Ishikawa (cell line): ENCODE measurements at regions not wholly inside any gene's neighbourhood (a gene's known extent, or its start where the extent isn't known, plus 50 kb on each side); places are given as distances from the start of the nearest gene placed in this dataset.

Experiments
- CEBPB ChIP-seq: IDR thresholded peaks from 2 replicates; pipeline ENCODE4 v1.6.1; 2012
- CREB1 ChIP-seq: IDR thresholded peaks from 2 replicates; pipeline ENCODE4 v1.6.1; 2012; ENCODE audit warnings: low read depth
- EGR1 ChIP-seq: IDR thresholded peaks from 2 replicates; pipeline ENCODE4 v1.6.1; 2012
- EP300 ChIP-seq: IDR thresholded peaks from 2 replicates; pipeline ENCODE4 v1.6.1; 2012; ENCODE audit warnings: borderline replicate concordance
- FOXM1 ChIP-seq: IDR thresholded peaks from 2 replicates; pipeline ENCODE4 v1.6.1; 2012; ENCODE audit warnings: low read depth, borderline replicate concordance
- MAX ChIP-seq: IDR thresholded peaks from 2 replicates; pipeline ENCODE4 v1.6.1; 2012
- NFIC ChIP-seq: IDR thresholded peaks from 2 replicates; pipeline ENCODE4 v1.6.1; 2012
- RAD21 ChIP-seq: IDR thresholded peaks from 2 replicates; pipeline ENCODE4 v1.6.1; 2012; ENCODE audit warnings: low read depth
- REST ChIP-seq: IDR thresholded peaks from 2 replicates; pipeline ENCODE4 v1.6.1; 2012; ENCODE audit warnings: low read depth, mild to moderate bottlenecking
- TAF1 ChIP-seq: IDR thresholded peaks from 2 replicates; pipeline ENCODE4 v1.6.1; 2012; ENCODE audit warnings: low read depth, mild to moderate bottlenecking
- TCF12 ChIP-seq: IDR thresholded peaks from 2 replicates; pipeline ENCODE4 v1.6.1; 2012; ENCODE audit warnings: low read depth
- TEAD4 ChIP-seq: IDR thresholded peaks from 2 replicates; pipeline ENCODE4 v1.6.1; 2012
- USF1 ChIP-seq: IDR thresholded peaks from 2 replicates; pipeline ENCODE4 v1.6.1; 2012
- YY1 ChIP-seq: IDR thresholded peaks from 2 replicates; pipeline ENCODE4 v1.6.1; 2012; ENCODE audit warnings: low read depth
- ZBTB7A ChIP-seq: IDR thresholded peaks from 2 replicates; pipeline ENCODE4 v1.6.1; 2012; ENCODE audit warnings: low read depth

GRCh38 chr10:57925045-57925444 lies 342.6 kb downstream of the IPMK start:
- no peak for TF ChIP-seq TAF1
- TF ChIP-seq YY1, result no peak
- no peak for TF ChIP-seq USF1
- TF ChIP-seq TEAD4, result no peak
- no peak for TF ChIP-seq REST
- no peak for TF ChIP-seq EP300
- TF ChIP-seq CREB1, result no peak
- TF ChIP-seq FOXM1, result no peak
- no peak for TF ChIP-seq ZBTB7A
- no peak for TF ChIP-seq MAX
- TF ChIP-seq CEBPB, result no peak
- no peak for TF ChIP-seq RAD21
- TF ChIP-seq TCF12, result no peak

- no peak for TF ChIP-seq RAD21
- no peak for TF ChIP-seq CEBPB
- TF ChIP-seq FOXM1, result no peak
- TF ChIP-seq NFIC, result no peak
- no peak for TF ChIP-seq TCF12
- TF ChIP-seq EGR1, result no peak
- TF ChIP-seq TEAD4, result no peak
- no peak for TF ChIP-seq YY1
- no peak for TF ChIP-seq TAF1
- no peak for TF ChIP-seq REST
- TF ChIP-seq USF1, result no peak
- no peak for TF ChIP-seq EP300
- TF ChIP-seq MAX, result no peak
- TF ChIP-seq ZBTB7A, result no peak
- TF ChIP-seq CREB1, result no peak
Observed at GRCh38 chr10:57921140-57921539, 346.6 kb downstream of the IPMK start.

- no peak for TF ChIP-seq REST
- TF ChIP-seq ZBTB7A, result no peak
- TF ChIP-seq YY1, result no peak
- TF ChIP-seq FOXM1, result no peak
- no peak for TF ChIP-seq TAF1
Observed at GRCh38 chr10:57919864-57920263, 347.8 kb downstream of the IPMK start.

GRCh38 chr10:57917019-57917418 lies 350.7 kb downstream of the IPMK start:
- TF ChIP-seq RAD21, result no peak
- no peak for TF ChIP-seq TCF12
- no peak for TF ChIP-seq TEAD4
- no peak for TF ChIP-seq EP300
- TF ChIP-seq MAX, result no peak
- no peak for TF ChIP-seq USF1
- TF ChIP-seq CEBPB, result no peak
- TF ChIP-seq TAF1, result no peak
- no peak for TF ChIP-seq ZBTB7A
- no peak for TF ChIP-seq NFIC
- no peak for TF ChIP-seq YY1
- TF ChIP-seq REST, result no peak
- no peak for TF ChIP-seq CREB1
